ENCODE measurements at regions not wholly inside any gene's neighbourhood (a gene's known extent, or its start where the extent isn't known, plus 50 kb on each side); places are given as distances from the start of the nearest gene placed in this dataset.

- Mint-ChIP-seq H3K27ac (ENCODE audit: unreplicated experiment) (no peak overlapping the region), H3K9me3 (ENCODE audit: unreplicated experiment) (peaks cover 4% of the 10 kb centered on the region), H3K4me3 (ENCODE audit: unreplicated experiment) (no peak overlapping the region), H3K36me3 (ENCODE audit: low read depth, unreplicated experiment) (no peaks in the 10 kb centered on the region), H3K4me1 (ENCODE audit: low read depth, unreplicated experiment) (no peaks in the 10 kb centered on the region), H3K27me3 (ENCODE audit: low read depth, unreplicated experiment) (peaks cover 5% of the 10 kb centered on the region)
- DNase-seq (ENCODE audit: low read depth) (no peak), FAIRE-seq (no peak)
- no peak overlapping the region for H2AFZ ChIP-seq (ENCODE audit: low read depth, low read length)
- H3K4me1 ChIP-seq (ENCODE audit: insufficient read depth, low read length): no peaks in the 10 kb centered on the region
- H4K20me1 ChIP-seq (ENCODE audit: insufficient read depth, low read length): no peaks in the 10 kb centered on the region
- H3K4me3 ChIP-seq (ENCODE audit: insufficient read depth, low read depth, low read length): no peak overlapping the region
- no peaks in the 10 kb centered on the region for H3K27me3 ChIP-seq (ENCODE audit: insufficient read depth, low read length)
- no peak overlapping the region for H3K27ac ChIP-seq (ENCODE audit: low read depth, low read length)
- H3K9ac ChIP-seq (ENCODE audit: low read length): no peak overlapping the region
- no peak for TF ChIP-seq CTCF (IDR thresholded peaks at IDR 0.05; ENCODE audit: insufficient read depth, low read depth, low read length)
- no peak for TF ChIP-seq EZH2 (IDR thresholded peaks at IDR 0.05; ENCODE audit: insufficient read depth, low read length)
- no peaks in the 10 kb centered on the region for H3K79me2 ChIP-seq (ENCODE audit: insufficient read depth, low read length)
- H3K36me3 ChIP-seq (ENCODE audit: insufficient read depth, low read length): no peaks in the 10 kb centered on the region
- no peak overlapping the region for H3K4me2 ChIP-seq (ENCODE audit: low read length)
- H3K9me3 ChIP-seq (ENCODE audit: insufficient read depth, low read depth, low read length): no peaks in the 10 kb centered on the region
These were observed 319.2 kb downstream of the LRATD1 start for GRCh38 chr2:14951569-14952285.

DNA sequence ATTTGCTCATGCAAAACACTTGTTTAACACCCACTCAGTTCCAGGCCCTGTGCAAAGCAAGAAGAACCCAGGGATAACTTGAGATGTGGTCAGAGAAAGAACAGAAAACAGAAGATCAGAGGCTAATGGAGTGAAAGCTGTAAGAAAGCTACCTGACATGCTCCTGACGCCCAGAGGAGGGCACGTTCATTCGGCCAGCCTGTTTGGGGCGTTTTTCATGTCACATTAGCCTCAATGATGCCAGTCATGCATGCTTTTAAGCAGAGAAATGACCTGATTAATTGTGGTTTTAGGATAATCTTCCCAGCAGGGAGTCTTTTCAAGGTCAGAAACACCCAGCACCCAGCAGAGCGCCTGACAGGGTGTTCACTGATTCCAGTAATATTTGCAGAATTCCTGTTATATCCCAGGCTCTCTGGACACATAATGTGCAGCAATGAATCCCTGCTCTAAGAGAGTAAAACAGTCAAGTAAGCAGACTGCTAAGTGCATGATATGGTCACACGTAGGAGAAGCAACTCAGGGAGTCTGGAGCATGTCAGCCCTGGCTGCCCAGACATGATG, 320.0 kb downstream of the LRATD1 start:
- Histone ChIP-seq H3K9ac (ENCODE audit: low read length) (no peak overlapping the region), H3K27ac (ENCODE audit: low read depth, low read length) (no peak overlapping the region), H3K27me3 (ENCODE audit: insufficient read depth, low read length) (no peaks in the 10 kb centered on the region), H4K20me1 (ENCODE audit: insufficient read depth, low read length) (no peaks in the 10 kb centered on the region), H2AFZ (ENCODE audit: low read depth, low read length) (no peak overlapping the region), H3K4me3 (ENCODE audit: insufficient read depth, low read depth, low read length) (no peak overlapping the region), H3K4me2 (ENCODE audit: low read length) (no peak overlapping the region), H3K9me3 (ENCODE audit: insufficient read depth, low read depth, low read length) (no peaks in the 10 kb centered on the region), H3K4me1 (ENCODE audit: insufficient read depth, low read length) (no peaks in the 10 kb centered on the region), H3K79me2 (ENCODE audit: insufficient read depth, low read length) (no peaks in the 10 kb centered on the region), H3K36me3 (ENCODE audit: insufficient read depth, low read length) (no peaks in the 10 kb centered on the region)
- Mint-ChIP-seq H3K9me3 (ENCODE audit: unreplicated experiment) (peaks cover 4% of the 10 kb centered on the region), H3K27ac (ENCODE audit: unreplicated experiment) (no peak overlapping the region), H3K4me3 (ENCODE audit: unreplicated experiment) (no peak overlapping the region), H3K36me3 (ENCODE audit: low read depth, unreplicated experiment) (no peaks in the 10 kb centered on the region), H3K27me3 (ENCODE audit: low read depth, unreplicated experiment) (peaks cover 5% of the 10 kb centered on the region), H3K4me1 (ENCODE audit: low read depth, unreplicated experiment) (no peaks in the 10 kb centered on the region)
- no peak for TF ChIP-seq EZH2 (IDR thresholded peaks at IDR 0.05; ENCODE audit: insufficient read depth, low read length)
- TF ChIP-seq CTCF (IDR thresholded peaks at IDR 0.05; ENCODE audit: insufficient read depth, low read depth, low read length): no peak
- DNase-seq (ENCODE audit: low read depth) (no peak), FAIRE-seq (no peak)
